ENCODE measurements at regions not wholly inside any gene's neighbourhood (a gene's known extent, or its start where the extent isn't known, plus 50 kb on each side); places are given as distances from the start of the nearest gene placed in this dataset.

DNA sequence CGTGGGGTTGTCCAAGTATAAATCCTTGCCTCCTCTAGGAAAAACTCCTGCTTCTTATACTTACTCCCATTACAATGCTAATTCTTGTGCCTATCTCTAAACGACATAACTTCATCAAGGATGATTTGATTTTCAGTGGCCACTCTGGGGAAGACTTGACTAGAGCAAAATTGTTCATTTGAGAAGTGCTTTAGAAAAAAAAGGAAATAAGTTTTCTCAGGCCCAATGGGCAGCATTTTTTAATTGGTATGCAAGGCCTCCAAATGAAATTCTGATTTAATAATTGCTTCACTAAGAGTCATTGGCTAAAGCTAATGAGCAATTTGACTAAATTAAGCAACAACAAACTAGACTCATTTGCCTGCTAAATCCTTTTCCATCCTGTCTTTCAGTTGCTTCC lies 496.1 kb downstream of the TSN start:
- Histone ChIP-seq H3K9ac (ENCODE audit: insufficient read depth, low read length, poor library complexity, severe bottlenecking) (no peak overlapping the region), H3K27ac (ENCODE audit: low read depth in 1 of 2, low read length in 2 of 2) (no peak overlapping the region), H3K4me3 (replicated peaks in 1 of 3; ENCODE audit: low read depth in 2 of 3, low read length in 3 of 3) (no peak overlapping the region), H4K20me1 (ENCODE audit: insufficient read depth, low read length) (no peaks in the 10 kb centered on the region), H3K4me1 (ENCODE audit: control insufficient read depth in 1 of 2, insufficient read depth in 2 of 2, low read length in 2 of 2) (no peaks in the 10 kb centered on the region), H2AFZ (ENCODE audit: insufficient read depth, low read depth, low read length, poor library complexity, severe bottlenecking) (no peak overlapping the region), H3K9me3 (replicated peaks in 1 of 2; ENCODE audit: control insufficient read depth in 1 of 2, insufficient read depth in 1 of 2, low read length in 2 of 2) (no peaks in the 10 kb centered on the region), H3K27me3 (ENCODE audit: control insufficient read depth in 2 of 2, insufficient read depth in 2 of 2, low read length in 2 of 2) (no peaks in the 10 kb centered on the region), H3K36me3 (replicated peaks in 1 of 2; ENCODE audit: control insufficient read depth in 1 of 2, insufficient read depth in 2 of 2, low read length in 2 of 2) (no peaks in the 10 kb centered on the region), H3K79me2 (ENCODE audit: insufficient read depth, low read length) (no peaks in the 10 kb centered on the region), H3K4me2 (replicated peaks; ENCODE audit: extremely low read depth, low read length, poor library complexity, severe bottlenecking) (no peak overlapping the region)
- Mint-ChIP-seq H3K4me1 (no peaks in the 10 kb centered on the region), H3K27me3 (ENCODE audit: low read depth in 3 of 3) (peaks cover 0 to 2% (median 0%) of the 10 kb centered on the region in 3 donors), H3K36me3 (no peaks in the 10 kb centered on the region), H3K9me3 (peaks cover 0 to 7% (median 2%) of the 10 kb centered on the region in 7 donors), H3K4me3 (no peak overlapping the region), H3K27ac (no peak overlapping the region)
- DNase-seq, result no peak
- intact Hi-C loops (cut with micrococcal nuclease), result no loop called here
- WGBS (ENCODE audit: insufficient coverage), result no CpG with 5 or more reads among the region's 2 CpGs
- TF ChIP-seq, protein P1, sequence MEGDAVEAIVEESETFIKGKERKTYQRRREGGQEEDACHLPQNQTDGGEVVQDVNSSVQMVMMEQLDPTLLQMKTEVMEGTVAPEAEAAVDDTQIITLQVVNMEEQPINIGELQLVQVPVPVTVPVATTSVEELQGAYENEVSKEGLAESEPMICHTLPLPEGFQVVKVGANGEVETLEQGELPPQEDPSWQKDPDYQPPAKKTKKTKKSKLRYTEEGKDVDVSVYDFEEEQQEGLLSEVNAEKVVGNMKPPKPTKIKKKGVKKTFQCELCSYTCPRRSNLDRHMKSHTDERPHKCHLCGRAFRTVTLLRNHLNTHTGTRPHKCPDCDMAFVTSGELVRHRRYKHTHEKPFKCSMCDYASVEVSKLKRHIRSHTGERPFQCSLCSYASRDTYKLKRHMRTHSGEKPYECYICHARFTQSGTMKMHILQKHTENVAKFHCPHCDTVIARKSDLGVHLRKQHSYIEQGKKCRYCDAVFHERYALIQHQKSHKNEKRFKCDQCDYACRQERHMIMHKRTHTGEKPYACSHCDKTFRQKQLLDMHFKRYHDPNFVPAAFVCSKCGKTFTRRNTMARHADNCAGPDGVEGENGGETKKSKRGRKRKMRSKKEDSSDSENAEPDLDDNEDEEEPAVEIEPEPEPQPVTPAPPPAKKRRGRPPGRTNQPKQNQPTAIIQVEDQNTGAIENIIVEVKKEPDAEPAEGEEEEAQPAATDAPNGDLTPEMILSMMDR (IDR thresholded peaks at IDR 0.05), result no peak

DNA sequence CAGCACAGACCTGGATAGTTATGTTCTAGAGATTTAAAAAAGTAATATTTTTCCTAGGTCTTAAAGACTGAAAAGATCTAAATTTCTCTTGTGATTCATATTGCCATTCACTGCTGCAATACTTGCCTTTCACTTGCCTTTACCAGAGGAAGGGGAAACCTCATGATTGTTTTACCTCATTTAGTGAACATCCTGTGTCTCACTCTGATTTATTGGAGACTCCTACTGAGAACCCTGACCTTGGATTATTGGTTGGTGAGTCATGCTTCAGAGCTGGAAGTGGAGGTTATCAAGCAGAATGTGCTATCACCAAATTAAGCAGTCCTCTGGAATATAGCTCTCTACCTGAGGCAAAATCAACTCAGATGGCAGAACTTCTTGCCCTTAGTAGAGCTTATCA lies 500.5 kb downstream of the TSN start:
- no peaks in the 10 kb centered on the region for H3K4me1 ChIP-seq (ENCODE audit: control insufficient read depth in 1 of 2, insufficient read depth in 2 of 2, low read length in 2 of 2)
- no peaks in the 10 kb centered on the region for H3K36me3 Mint-ChIP-seq
- H3K27ac Mint-ChIP-seq, result no peak overlapping the region
- H3K4me2 ChIP-seq (replicated peaks; ENCODE audit: extremely low read depth, low read length, poor library complexity, severe bottlenecking), result no peak overlapping the region
- intact Hi-C loops (cut with micrococcal nuclease), result no loop called here
- H3K9me3 ChIP-seq (replicated peaks in 1 of 2; ENCODE audit: control insufficient read depth in 1 of 2, insufficient read depth in 1 of 2, low read length in 2 of 2), result no peaks in the 10 kb centered on the region
- H3K4me1 Mint-ChIP-seq, result no peaks in the 10 kb centered on the region
- peaks cover 0 to 5% (median 0%) of the 10 kb centered on the region in 3 donors for H3K27me3 Mint-ChIP-seq (ENCODE audit: low read depth in 3 of 3)
- no peaks in the 10 kb centered on the region for H3K27me3 ChIP-seq (ENCODE audit: control insufficient read depth in 2 of 2, insufficient read depth in 2 of 2, low read length in 2 of 2)
- no peak overlapping the region for H3K4me3 ChIP-seq (replicated peaks in 1 of 3; ENCODE audit: low read depth in 2 of 3, low read length in 3 of 3)
- no peak overlapping the region for H3K27ac ChIP-seq (ENCODE audit: low read depth in 1 of 2, low read length in 2 of 2)
- DNase-seq, result no peak
- H3K9me3 Mint-ChIP-seq, result peaks cover 0 to 2% (median 0%) of the 10 kb centered on the region in 7 donors
- no peaks in the 10 kb centered on the region for H3K79me2 ChIP-seq (ENCODE audit: insufficient read depth, low read length)
- no peaks in the 10 kb centered on the region for H4K20me1 ChIP-seq (ENCODE audit: insufficient read depth, low read length)
- no peak overlapping the region for H3K4me3 Mint-ChIP-seq
- no peak overlapping the region for H2AFZ ChIP-seq (ENCODE audit: insufficient read depth, low read depth, low read length, poor library complexity, severe bottlenecking)
- H3K36me3 ChIP-seq (replicated peaks in 1 of 2; ENCODE audit: control insufficient read depth in 1 of 2, insufficient read depth in 2 of 2, low read length in 2 of 2), result no peaks in the 10 kb centered on the region
- TF ChIP-seq, protein P1 (IDR thresholded peaks at IDR 0.05), result no peak
- H3K9ac ChIP-seq (ENCODE audit: insufficient read depth, low read length, poor library complexity, severe bottlenecking), result no peak overlapping the region
